SU-DHL-6 (cell line): ENCODE measurements at regions not wholly inside any gene's neighbourhood (a gene's known extent, or its start where the extent isn't known, plus 50 kb on each side); places are given as distances from the start of the nearest gene placed in this dataset.

Experiments
- H2AFZ ChIP-seq: fragments of 200-600 bp; sonication (generic); 2 replicates; pipeline ENCODE4 v1.6.1; 2014; ENCODE audit warnings: low read depth, mild to moderate bottlenecking, moderate library complexity, mixed read lengths, antibody characterized with exemption, low read length; ENCODE audit not compliant: severe bottlenecking
- H3F3A ChIP-seq: fragments of 200-600 bp; shearing (Covaris generic); 2 replicates; pipeline ENCODE4 v1.6.0; 2016; ENCODE audit warnings: antibody characterized with exemption, mild to moderate bottlenecking; ENCODE audit not compliant: insufficient read depth
- H3K27ac ChIP-seq: fragments of 200-600 bp; sonication (generic); 2 replicates; pipeline ENCODE4 v1.5.1; 2016; ENCODE audit warnings: low read depth, mild to moderate bottlenecking, low read length, moderate library complexity, mixed read lengths
- H3K27me3 ChIP-seq: fragments of 200-600 bp; sonication (generic), shearing (Covaris generic); 2 replicates; pipeline ENCODE4 v1.6.0; 2014; ENCODE audit warnings: mild to moderate bottlenecking, low read length
- H3K36me3 ChIP-seq: fragments of 200-600 bp; sonication (generic); 2 replicates; pipeline ENCODE4 v1.6.1; 2014; ENCODE audit warnings: mild to moderate bottlenecking, low read length, mixed read lengths
- H3K4me2 ChIP-seq: fragments of 300-600, 200-600 bp; shearing (Covaris generic), sonication (generic); 2 replicates; pipeline ENCODE4 v1.6.0; 2014; ENCODE audit warnings: low read length, low read depth, mild to moderate bottlenecking; ENCODE audit not compliant: poor library complexity, severe bottlenecking
- H3K4me3 ChIP-seq: fragments of 200-600 bp; sonication (generic); 2 replicates; pipeline ENCODE4 v1.5.1; 2014; ENCODE audit warnings: antibody characterized with exemption, low read length, mild to moderate bottlenecking, mixed read lengths; ENCODE audit not compliant: insufficient read depth, poor library complexity, severe bottlenecking
- H3K79me2 ChIP-seq: fragments of 200-600 bp; sonication (generic); 2 replicates; pipeline ENCODE4 v1.6.1; 2014; ENCODE audit warnings: mild to moderate bottlenecking, low read length, moderate library complexity; ENCODE audit not compliant: insufficient read depth
- H3K9ac ChIP-seq: fragments of 200-600 bp; sonication (generic); 2 replicates; pipeline ENCODE4 v1.7.0; 2014; ENCODE audit warnings: mild to moderate bottlenecking, low read length
- H3K9me2 ChIP-seq: fragments of 200-600 bp; sonication (generic); replicated peaks from 2 replicates; pipeline ENCODE4 v1.6.1; 2014; ENCODE audit warnings: low read length; ENCODE audit not compliant: insufficient read depth
- H3K9me3 ChIP-seq: fragments of 200-600 bp; sonication (generic); 2 replicates; pipeline ENCODE4 v1.6.1; 2014; ENCODE audit warnings: low read length, mixed read lengths; ENCODE audit not compliant: insufficient read depth
- H4K20me1 ChIP-seq: fragments of 200-600 bp; sonication (generic); 2 replicates; pipeline ENCODE4 v1.6.1; 2014; ENCODE audit warnings: low read depth, mild to moderate bottlenecking, antibody characterized with exemption, low read length, moderate library complexity, mixed read lengths
- EZH2phosphoT487 ChIP-seq: fragments of 200-600 bp; sonication (generic), shearing (Covaris generic); conservative IDR thresholded peaks from 2 replicates; pipeline ENCODE4 v1.6.1; 2018; ENCODE audit warnings: mild to moderate bottlenecking, antibody characterized with exemption, low read length, moderate library complexity, mixed read lengths
- TF ChIP-seq, protein P1 (sequence below): fragments of 200-600 bp; sonication (generic); IDR thresholded peaks from one replicate; pipeline ENCODE4 v1.5.1; 2017; ENCODE audit warnings: antibody characterized with exemption, mild to moderate bottlenecking, low read length, moderate library complexity; ENCODE audit not compliant: insufficient read depth, poor library complexity, severe bottlenecking

DNA sequence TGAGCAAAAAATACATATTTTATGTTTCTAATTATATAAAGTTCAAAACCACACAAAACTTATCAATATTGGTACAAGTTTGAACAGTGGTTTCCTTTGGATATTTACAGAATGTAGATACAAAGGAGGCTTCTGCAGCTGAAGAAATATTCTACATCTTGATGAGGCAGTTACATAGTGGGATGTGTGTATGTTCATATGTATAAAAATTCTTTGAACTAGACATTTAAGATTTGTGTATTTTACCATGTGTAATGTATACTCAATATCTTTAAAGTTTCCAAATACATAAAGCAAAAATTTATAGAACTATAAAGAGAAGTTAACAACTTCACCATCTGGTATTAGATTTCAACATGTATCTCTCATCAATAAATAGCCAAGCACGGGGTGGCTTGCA lies 80.7 kb upstream of the TNFSF4 start:
- TF ChIP-seq EZH2phosphoT487, result no peak
- Histone ChIP-seq H3K4me3 (no peak overlapping the region), H3K4me2 (no peak overlapping the region), H3K9me2 (no peaks in the 10 kb centered on the region), H4K20me1 (no peaks in the 10 kb centered on the region), H3F3A (no peaks in the 10 kb centered on the region), H2AFZ (no peak overlapping the region), H3K9ac (no peak overlapping the region), H3K79me2 (no peaks in the 10 kb centered on the region), H3K9me3 (no peaks in the 10 kb centered on the region), H3K36me3 (no peaks in the 10 kb centered on the region), H3K27ac (no peak overlapping the region), H3K27me3 (no peaks in the 10 kb centered on the region)

- Histone ChIP-seq H3K9me3 (no peaks in the 10 kb centered on the region), H3K79me2 (no peaks in the 10 kb centered on the region)
- no peak for TF ChIP-seq EZH2phosphoT487
- TF ChIP-seq, protein P1, sequence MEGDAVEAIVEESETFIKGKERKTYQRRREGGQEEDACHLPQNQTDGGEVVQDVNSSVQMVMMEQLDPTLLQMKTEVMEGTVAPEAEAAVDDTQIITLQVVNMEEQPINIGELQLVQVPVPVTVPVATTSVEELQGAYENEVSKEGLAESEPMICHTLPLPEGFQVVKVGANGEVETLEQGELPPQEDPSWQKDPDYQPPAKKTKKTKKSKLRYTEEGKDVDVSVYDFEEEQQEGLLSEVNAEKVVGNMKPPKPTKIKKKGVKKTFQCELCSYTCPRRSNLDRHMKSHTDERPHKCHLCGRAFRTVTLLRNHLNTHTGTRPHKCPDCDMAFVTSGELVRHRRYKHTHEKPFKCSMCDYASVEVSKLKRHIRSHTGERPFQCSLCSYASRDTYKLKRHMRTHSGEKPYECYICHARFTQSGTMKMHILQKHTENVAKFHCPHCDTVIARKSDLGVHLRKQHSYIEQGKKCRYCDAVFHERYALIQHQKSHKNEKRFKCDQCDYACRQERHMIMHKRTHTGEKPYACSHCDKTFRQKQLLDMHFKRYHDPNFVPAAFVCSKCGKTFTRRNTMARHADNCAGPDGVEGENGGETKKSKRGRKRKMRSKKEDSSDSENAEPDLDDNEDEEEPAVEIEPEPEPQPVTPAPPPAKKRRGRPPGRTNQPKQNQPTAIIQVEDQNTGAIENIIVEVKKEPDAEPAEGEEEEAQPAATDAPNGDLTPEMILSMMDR, result no peak
These were observed 86.6 kb upstream of the TNFSF4 start for GRCh38 chr1:173293756-173294155.

DNA sequence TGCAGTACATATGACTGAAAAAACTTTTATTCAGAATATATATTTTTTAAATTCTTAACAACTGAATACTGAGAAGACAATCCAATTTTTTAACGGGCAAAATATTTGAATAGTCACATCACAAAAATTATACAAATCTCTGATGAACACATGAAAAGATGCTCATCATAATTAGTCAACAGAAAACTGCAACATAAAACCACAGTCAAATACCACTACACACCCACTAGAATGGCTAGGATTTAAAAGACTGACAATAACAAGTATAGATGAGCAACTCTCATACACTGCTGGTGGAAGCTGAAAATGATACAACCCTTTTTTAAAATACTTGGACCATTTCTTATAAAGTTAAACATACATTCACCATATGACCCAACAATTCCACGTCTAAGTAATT lies 87.7 kb upstream of the TNFSF4 start:
- no peaks in the 10 kb centered on the region for H3K9me3 ChIP-seq
- no peak overlapping the region for H3K9ac ChIP-seq
- no peaks in the 10 kb centered on the region for H4K20me1 ChIP-seq
- no peaks in the 10 kb centered on the region; the same call in 1 of the 2 replicates for H3F3A ChIP-seq
- H3K79me2 ChIP-seq, result no peaks in the 10 kb centered on the region
- no peak overlapping the region for H3K4me2 ChIP-seq
- H3K36me3 ChIP-seq, result no peaks in the 10 kb centered on the region
- H2AFZ ChIP-seq, result no peak overlapping the region
- no peaks in the 10 kb centered on the region for H3K27me3 ChIP-seq
- no peak overlapping the region for H3K4me3 ChIP-seq
- no peak overlapping the region for H3K27ac ChIP-seq
- no peaks in the 10 kb centered on the region for H3K9me2 ChIP-seq
- TF ChIP-seq, protein P1, result no peak
- TF ChIP-seq EZH2phosphoT487, result no peak

More at GRCh38 chr1:173293756-173294155, 86.6 kb upstream of the TNFSF4 start:
- Histone ChIP-seq H2AFZ (no peak overlapping the region), H3K4me3 (no peak overlapping the region), H3K27me3 (no peaks in the 10 kb centered on the region), H3F3A (no peaks in the 10 kb centered on the region; the same call in 1 of the 2 replicates), H3K36me3 (no peaks in the 10 kb centered on the region), H3K27ac (no peak overlapping the region), H3K9ac (no peak overlapping the region), H3K9me2 (no peaks in the 10 kb centered on the region), H3K4me2 (no peak overlapping the region), H4K20me1 (no peaks in the 10 kb centered on the region)

DNA sequence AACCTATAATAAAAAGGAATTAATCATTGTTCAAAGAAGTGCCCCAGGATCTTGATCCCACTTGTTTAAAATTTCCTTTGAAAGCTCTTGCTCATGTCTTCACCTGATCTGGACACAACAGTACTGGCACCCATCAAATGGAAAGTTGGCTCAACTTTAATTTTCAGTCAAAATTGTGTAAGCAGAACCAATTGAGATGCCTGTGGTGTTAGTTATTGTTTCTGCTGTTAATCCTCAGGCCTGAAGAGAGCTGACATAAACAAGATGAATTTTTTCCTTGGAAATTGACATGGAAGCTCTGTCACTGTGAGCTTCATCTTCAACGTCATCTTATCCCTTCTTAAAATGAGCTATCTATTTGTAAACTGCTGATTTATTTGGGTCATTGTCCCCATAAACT lies 88.3 kb upstream of the TNFSF4 start:
- no peaks in the 10 kb centered on the region; the same call in 1 of the 2 replicates for H3F3A ChIP-seq
- no peak overlapping the region for H3K9ac ChIP-seq
- no peak for TF ChIP-seq EZH2phosphoT487
- TF ChIP-seq, protein P1, result no peak
- no peaks in the 10 kb centered on the region for H3K9me2 ChIP-seq
- no peaks in the 10 kb centered on the region for H4K20me1 ChIP-seq
- no peak overlapping the region for H2AFZ ChIP-seq
- H3K79me2 ChIP-seq, result no peaks in the 10 kb centered on the region
- H3K27ac ChIP-seq, result no peak overlapping the region
- H3K4me3 ChIP-seq, result no peak overlapping the region
- H3K9me3 ChIP-seq, result no peaks in the 10 kb centered on the region
- no peaks in the 10 kb centered on the region for H3K27me3 ChIP-seq
- no peak overlapping the region for H3K4me2 ChIP-seq
- H3K36me3 ChIP-seq, result no peaks in the 10 kb centered on the region
